ENCODE measurements at regions not wholly inside any gene's neighbourhood (a gene's known extent, or its start where the extent isn't known, plus 50 kb on each side); places are given as distances from the start of the nearest gene placed in this dataset.
A peak's percentile ranks its signal among the peaks of the same experiment; 100 is the strongest.
"Not testable (repeated sequence)": the region's sequence is repeated elsewhere in the genome, so short reads cannot be mapped to it uniquely, and the experiment has no call there.

GRCh38 chr14:30160608-30161007, 233.0 kb upstream of the PRKD1 start:
- DNase-seq (ENCODE audit: low read depth): no peak

GRCh38 chr14:30162066-30162465, 234.4 kb upstream of the PRKD1 start:
- no peak for DNase-seq (ENCODE audit: low read depth)

GRCh38 chr14:30165255-30165654, 237.6 kb upstream of the PRKD1 start:
- no peak for DNase-seq (ENCODE audit: low read depth)

GRCh38 chr14:30177781-30178180, 250.1 kb upstream of the PRKD1 start:
- peak; percentile 73 for DNase-seq (ENCODE audit: low read depth)

- no peak for DNase-seq (ENCODE audit: low read depth)
Measured at GRCh38 chr14:30179381-30180130, 251.9 kb upstream of the PRKD1 start.

- DNase-seq (ENCODE audit: low read depth): peak; percentile 39
Measured at GRCh38 chr14:30180219-30180618, 252.6 kb upstream of the PRKD1 start.

GRCh38 chr14:30185832-30186231, 258.2 kb upstream of the PRKD1 start:
- no peak for DNase-seq (ENCODE audit: low read depth)

GRCh38 chr14:30191639-30192279, 264.1 kb upstream of the PRKD1 start:
- DNase-seq (ENCODE audit: low read depth): peak; percentile 46

- peak; percentile 18 for DNase-seq (ENCODE audit: low read depth)
Measured at GRCh38 chr14:30193101-30193500, 265.5 kb upstream of the PRKD1 start.

- peak; percentile 95 for DNase-seq (ENCODE audit: low read depth)
Measured at GRCh38 chr14:30193845-30194501, 266.3 kb upstream of the PRKD1 start.

- peak; percentile 84 for DNase-seq (ENCODE audit: low read depth)
Measured at GRCh38 chr14:30194741-30195148, 267.1 kb upstream of the PRKD1 start.

GRCh38 chr14:30195941-30196340, 268.3 kb upstream of the PRKD1 start:
- peak; percentile 60 for DNase-seq (ENCODE audit: low read depth)

GRCh38 chr14:30196861-30197260, 269.2 kb upstream of the PRKD1 start:
- no peak for DNase-seq (ENCODE audit: low read depth)

GRCh38 chr14:30198720-30199119, 271.1 kb upstream of the PRKD1 start:
- not testable (repeated sequence) for DNase-seq (ENCODE audit: low read depth)

- no peak for DNase-seq (ENCODE audit: low read depth)
Measured at GRCh38 chr14:30204431-30204980, 276.9 kb upstream of the PRKD1 start.

- DNase-seq (ENCODE audit: low read depth): no peak
Measured at GRCh38 chr14:30209136-30209535, 281.5 kb upstream of the PRKD1 start.

- DNase-seq (ENCODE audit: low read depth): no peak
Measured at GRCh38 chr14:30210630-30211029, 283.0 kb upstream of the PRKD1 start.

- DNase-seq (ENCODE audit: low read depth): peak; percentile 11
Measured at GRCh38 chr14:30211326-30211725, 283.7 kb upstream of the PRKD1 start.

GRCh38 chr14:30214014-30214413, 286.4 kb upstream of the PRKD1 start:
- DNase-seq (ENCODE audit: low read depth): no peak

GRCh38 chr14:30214461-30215090, 286.9 kb upstream of the PRKD1 start:
- DNase-seq (ENCODE audit: low read depth): peak; percentile 70

- DNase-seq (ENCODE audit: low read depth): no peak
Measured at GRCh38 chr14:30218907-30219306, 291.3 kb upstream of the PRKD1 start.

- DNase-seq (ENCODE audit: low read depth): peak; percentile 54
Measured at GRCh38 chr14:30221546-30221945, 293.9 kb upstream of the PRKD1 start.

Data from fibroblast of gingiva (primary cell).